Mammary epithelial cell (primary cell): ENCODE measurements at regions not wholly inside any gene's neighbourhood (a gene's known extent, or its start where the extent isn't known, plus 50 kb on each side); places are given as distances from the start of the nearest gene placed in this dataset.

Source experiments
- EZH2 ChIP-seq: IDR thresholded peaks from 2 replicates; pipeline ENCODE4 v1.6.1; 2012; ENCODE audit warnings: low read length, inconsistent platforms, borderline replicate concordance
- TF ChIP-seq, protein P1 (sequence below), 2 donors: IDR thresholded peaks in 1 of 2; conservative IDR thresholded peaks in 1 of 2; 2 replicates each; pipeline ENCODE4 v1.5.1; 2011 to 2012; ENCODE audit warnings: inconsistent platforms in 2 of 2, low read length in 2 of 2, mild to moderate bottlenecking in 2 of 2, control low read depth in 1 of 2, low read depth in 1 of 2; ENCODE audit not compliant: insufficient read depth in 1 of 2; ENCODE audit errors: extremely low read depth in 1 of 2

DNA sequence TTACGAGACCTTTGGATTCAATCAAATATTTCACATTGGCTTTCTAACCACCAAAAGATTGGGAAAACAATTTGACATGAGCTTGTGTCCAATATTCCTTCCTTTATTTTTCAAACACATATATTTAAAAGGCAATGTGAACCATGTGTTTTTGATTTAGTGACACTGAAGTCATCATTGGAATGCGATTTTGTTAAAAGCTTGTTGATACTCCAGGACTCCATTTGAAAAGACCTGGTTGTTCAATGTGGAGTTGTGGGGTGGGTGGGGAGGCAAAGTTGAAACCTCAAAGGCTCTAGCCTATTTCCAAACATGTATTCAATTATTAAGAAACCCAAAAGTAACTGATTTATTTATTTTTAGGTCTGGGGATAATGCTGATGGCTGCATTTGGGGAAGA is 114.1 kb upstream of the TRIB2 start:
- TF ChIP-seq, protein P1, sequence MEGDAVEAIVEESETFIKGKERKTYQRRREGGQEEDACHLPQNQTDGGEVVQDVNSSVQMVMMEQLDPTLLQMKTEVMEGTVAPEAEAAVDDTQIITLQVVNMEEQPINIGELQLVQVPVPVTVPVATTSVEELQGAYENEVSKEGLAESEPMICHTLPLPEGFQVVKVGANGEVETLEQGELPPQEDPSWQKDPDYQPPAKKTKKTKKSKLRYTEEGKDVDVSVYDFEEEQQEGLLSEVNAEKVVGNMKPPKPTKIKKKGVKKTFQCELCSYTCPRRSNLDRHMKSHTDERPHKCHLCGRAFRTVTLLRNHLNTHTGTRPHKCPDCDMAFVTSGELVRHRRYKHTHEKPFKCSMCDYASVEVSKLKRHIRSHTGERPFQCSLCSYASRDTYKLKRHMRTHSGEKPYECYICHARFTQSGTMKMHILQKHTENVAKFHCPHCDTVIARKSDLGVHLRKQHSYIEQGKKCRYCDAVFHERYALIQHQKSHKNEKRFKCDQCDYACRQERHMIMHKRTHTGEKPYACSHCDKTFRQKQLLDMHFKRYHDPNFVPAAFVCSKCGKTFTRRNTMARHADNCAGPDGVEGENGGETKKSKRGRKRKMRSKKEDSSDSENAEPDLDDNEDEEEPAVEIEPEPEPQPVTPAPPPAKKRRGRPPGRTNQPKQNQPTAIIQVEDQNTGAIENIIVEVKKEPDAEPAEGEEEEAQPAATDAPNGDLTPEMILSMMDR (conservative IDR thresholded peaks at IDR 0.05 in 1 of 2, IDR thresholded peaks at IDR 0.05 in 1 of 2; ENCODE audit: extremely low read depth in 1 of 2, insufficient read depth in 1 of 2, low read depth in 1 of 2, low read length in 2 of 2), result no peak
- no peak for TF ChIP-seq EZH2
